ENCODE measurements at regions not wholly inside any gene's neighbourhood (a gene's known extent, or its start where the extent isn't known, plus 50 kb on each side); places are given as distances from the start of the nearest gene placed in this dataset.
"Not testable (repeated sequence)": the region's sequence is repeated elsewhere in the genome, so short reads cannot be mapped to it uniquely, and the experiment has no call there.

GRCh38 chr13:50130123-50130946, 115.1 kb downstream of the KCNRG start:
- H3K27ac ChIP-seq (ENCODE audit: low read length), result no peak overlapping the region
- H3K36me3 ChIP-seq (ENCODE audit: control insufficient read depth in 1 of 2, insufficient read depth in 2 of 2, low read length in 2 of 2), result peaks cover 0 to 3% of the 10 kb centered on the region in 2 donors
- no peaks in the 10 kb centered on the region for H3K9me3 ChIP-seq (ENCODE audit: control insufficient read depth in 1 of 2, low read length in 2 of 2)
- peak overlapping the region; percentile 42 to 55 for H3K4me3 ChIP-seq (ENCODE audit: low read depth in 1 of 2, low read length in 2 of 2)
- peaks cover 0 to 20% of the 10 kb centered on the region in 2 donors for H3K4me1 ChIP-seq (ENCODE audit: control insufficient read depth in 1 of 2, insufficient read depth in 2 of 2, low read length in 2 of 2)
- H3K27me3 ChIP-seq (ENCODE audit: low read depth, low read length), result peaks cover 55% of the 10 kb centered on the region

- peaks cover 0 to 20% of the 10 kb centered on the region in 2 donors for H3K4me1 ChIP-seq (ENCODE audit: control insufficient read depth in 1 of 2, insufficient read depth in 2 of 2, low read length in 2 of 2)
- no peaks in the 10 kb centered on the region for H3K9me3 ChIP-seq (ENCODE audit: control insufficient read depth in 1 of 2, low read length in 2 of 2)
- peaks cover 54% of the 10 kb centered on the region for H3K27me3 ChIP-seq (ENCODE audit: low read depth, low read length)
- H3K27ac ChIP-seq (ENCODE audit: low read length), result no peak overlapping the region
- no peaks in the 10 kb centered on the region for H3K36me3 ChIP-seq (ENCODE audit: control insufficient read depth in 1 of 2, insufficient read depth in 2 of 2, low read length in 2 of 2)
- H3K4me3 ChIP-seq (ENCODE audit: low read depth in 1 of 2, low read length in 2 of 2), result no peak overlapping the region
Measured at GRCh38 chr13:50131920-50132903, 117.0 kb downstream of the KCNRG start.

DNA sequence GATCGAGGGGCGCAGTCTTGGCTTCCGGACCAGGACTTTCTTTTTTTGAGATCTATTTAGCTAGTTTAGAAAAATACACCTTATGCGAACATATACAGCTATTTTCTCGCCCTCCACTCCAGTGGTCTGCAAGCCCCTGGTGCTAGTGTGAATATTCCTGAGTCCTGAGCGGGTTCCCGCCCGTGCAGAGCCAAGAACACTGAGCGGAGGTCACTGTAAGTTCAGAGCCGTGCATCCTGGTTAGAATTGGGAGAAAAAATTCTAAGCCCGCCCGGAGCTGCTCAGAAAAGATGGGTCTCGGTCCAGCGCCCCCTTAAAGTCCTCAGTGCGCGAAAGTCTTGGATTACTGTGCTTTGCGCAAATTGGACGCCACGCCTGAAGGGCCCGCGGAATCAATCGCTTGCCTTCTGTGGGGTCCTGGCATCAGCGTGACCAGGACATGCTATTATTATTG, 117.7 kb downstream of the KCNRG start:
- Histone ChIP-seq H3K27me3 (ENCODE audit: low read depth, low read length) (peaks cover 47% of the 10 kb centered on the region), H3K27ac (ENCODE audit: low read length) (no peak overlapping the region), H3K9me3 (ENCODE audit: control insufficient read depth in 1 of 2, low read length in 2 of 2) (no peaks in the 10 kb centered on the region), H3K4me3 (ENCODE audit: low read depth in 1 of 2, low read length in 2 of 2) (no peak overlapping the region), H3K36me3 (ENCODE audit: control insufficient read depth in 1 of 2, insufficient read depth in 2 of 2, low read length in 2 of 2) (no peaks in the 10 kb centered on the region), H3K4me1 (ENCODE audit: control insufficient read depth in 1 of 2, insufficient read depth in 2 of 2, low read length in 2 of 2) (peaks cover 0 to 17% of the 10 kb centered on the region in 2 donors)

GRCh38 chr13:50133358-50133953, 118.2 kb downstream of the KCNRG start:
- H3K9me3 ChIP-seq (ENCODE audit: control insufficient read depth in 1 of 2, low read length in 2 of 2), result no peaks in the 10 kb centered on the region
- no peak overlapping the region for H3K27ac ChIP-seq (ENCODE audit: low read length)
- peaks cover 0 to 16% of the 10 kb centered on the region in 2 donors for H3K4me1 ChIP-seq (ENCODE audit: control insufficient read depth in 1 of 2, insufficient read depth in 2 of 2, low read length in 2 of 2)
- no peak overlapping the region for H3K4me3 ChIP-seq (ENCODE audit: low read depth in 1 of 2, low read length in 2 of 2)
- H3K36me3 ChIP-seq (ENCODE audit: control insufficient read depth in 1 of 2, insufficient read depth in 2 of 2, low read length in 2 of 2), result no peaks in the 10 kb centered on the region
- peaks cover 47% of the 10 kb centered on the region for H3K27me3 ChIP-seq (ENCODE audit: low read depth, low read length)

GRCh38 chr13:50136226-50136625, 121.0 kb downstream of the KCNRG start:
- Histone ChIP-seq H3K27me3 (ENCODE audit: low read depth, low read length) (peaks cover 26% of the 10 kb centered on the region), H3K36me3 (ENCODE audit: control insufficient read depth in 1 of 2, insufficient read depth in 2 of 2, low read length in 2 of 2) (no peaks in the 10 kb centered on the region), H3K9me3 (ENCODE audit: control insufficient read depth in 1 of 2, low read length in 2 of 2) (no peaks in the 10 kb centered on the region), H3K4me1 (ENCODE audit: control insufficient read depth in 1 of 2, insufficient read depth in 2 of 2, low read length in 2 of 2) (no peaks in the 10 kb centered on the region), H3K4me3 (ENCODE audit: low read depth in 1 of 2, low read length in 2 of 2) (no peak overlapping the region), H3K27ac (ENCODE audit: low read length) (no peak overlapping the region)

DNA sequence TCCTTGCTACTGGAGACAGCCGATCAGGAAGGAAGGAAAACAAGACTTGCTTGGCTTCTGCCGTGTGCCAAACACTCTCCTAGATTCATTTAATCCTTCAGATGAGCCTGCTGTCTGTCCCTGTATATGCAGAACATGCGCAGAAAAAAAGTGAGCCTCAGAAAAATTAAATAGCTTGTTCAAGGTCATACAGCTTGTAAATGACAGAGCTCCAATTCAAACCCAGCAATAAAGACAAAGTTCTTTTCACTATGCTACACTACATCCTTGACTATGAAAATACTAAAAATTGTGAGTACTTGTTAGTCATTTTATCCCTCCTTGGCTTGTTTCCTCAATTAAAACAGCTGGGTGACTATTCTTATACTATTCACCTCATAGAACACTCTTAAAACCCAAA, 121.4 kb downstream of the KCNRG start:
- Histone ChIP-seq H3K27ac (ENCODE audit: low read length) (no peak overlapping the region), H3K4me3 (ENCODE audit: low read depth in 1 of 2, low read length in 2 of 2) (no peak overlapping the region), H3K9me3 (ENCODE audit: control insufficient read depth in 1 of 2, low read length in 2 of 2) (no peaks in the 10 kb centered on the region), H3K27me3 (ENCODE audit: low read depth, low read length) (peaks cover 21% of the 10 kb centered on the region), H3K36me3 (ENCODE audit: control insufficient read depth in 1 of 2, insufficient read depth in 2 of 2, low read length in 2 of 2) (no peaks in the 10 kb centered on the region), H3K4me1 (ENCODE audit: control insufficient read depth in 1 of 2, insufficient read depth in 2 of 2, low read length in 2 of 2) (no peaks in the 10 kb centered on the region)

DNA sequence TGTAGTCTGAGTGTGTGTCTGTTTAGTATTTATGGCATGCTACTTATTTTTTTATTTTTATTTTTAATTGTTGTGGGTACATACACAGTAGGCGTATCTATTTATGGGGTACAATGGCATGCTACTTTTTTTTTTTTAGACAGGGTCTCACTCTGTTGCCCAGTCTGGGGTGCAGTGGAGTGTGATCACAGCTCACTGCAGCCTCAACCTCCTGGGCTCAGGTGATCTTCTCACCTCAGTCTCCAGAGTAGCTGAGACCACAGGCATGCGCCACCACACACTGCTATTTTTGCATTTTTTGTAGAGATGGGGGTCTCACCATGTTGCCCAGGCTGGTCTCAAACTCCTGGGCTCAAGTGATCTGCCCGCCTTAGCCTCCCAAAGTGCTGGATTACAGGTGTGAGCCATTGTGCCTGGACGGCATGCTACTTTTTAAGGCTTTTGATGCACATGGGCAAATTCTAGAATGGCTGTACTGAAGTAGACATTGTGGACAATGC, 124.2 kb downstream of the KCNRG start:
- H3K27ac ChIP-seq (ENCODE audit: low read length); H3K9me3 ChIP-seq (ENCODE audit: control insufficient read depth in 1 of 2, low read length in 2 of 2); H3K4me3 ChIP-seq (ENCODE audit: low read depth in 1 of 2, low read length in 2 of 2); H3K27me3 ChIP-seq (ENCODE audit: low read depth, low read length); H3K36me3 ChIP-seq (ENCODE audit: control insufficient read depth in 1 of 2, insufficient read depth in 2 of 2, low read length in 2 of 2); H3K4me1 ChIP-seq (ENCODE audit: control insufficient read depth in 1 of 2, insufficient read depth in 2 of 2, low read length in 2 of 2): not testable (repeated sequence)

DNA sequence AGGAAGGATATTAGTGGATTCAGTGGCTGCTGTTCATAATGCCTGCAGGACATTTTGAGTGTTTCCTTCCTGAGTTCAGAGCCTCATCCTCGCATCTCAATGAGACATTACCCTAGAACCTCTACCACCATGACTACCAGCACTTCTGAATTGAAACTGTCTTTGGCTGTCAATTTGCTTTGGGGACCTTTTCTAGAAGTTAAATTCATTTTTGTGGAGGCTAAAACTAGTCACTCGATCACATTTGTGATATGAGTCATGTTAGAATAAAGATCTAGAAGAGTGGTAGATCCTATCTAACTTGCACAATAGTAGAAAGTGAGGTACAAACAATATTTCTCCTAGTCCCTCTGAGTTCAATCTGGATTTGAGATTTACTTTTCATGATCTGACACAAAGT, 124.9 kb downstream of the KCNRG start:
- Histone ChIP-seq H3K27me3 (ENCODE audit: low read depth, low read length) (no peaks in the 10 kb centered on the region), H3K9me3 (ENCODE audit: control insufficient read depth in 1 of 2, low read length in 2 of 2) (no peaks in the 10 kb centered on the region), H3K4me1 (ENCODE audit: control insufficient read depth in 1 of 2, insufficient read depth in 2 of 2, low read length in 2 of 2) (no peaks in the 10 kb centered on the region), H3K4me3 (ENCODE audit: low read depth in 1 of 2, low read length in 2 of 2) (no peak overlapping the region), H3K36me3 (ENCODE audit: control insufficient read depth in 1 of 2, insufficient read depth in 2 of 2, low read length in 2 of 2) (no peaks in the 10 kb centered on the region), H3K27ac (ENCODE audit: low read length) (no peak overlapping the region)

GRCh38 chr13:50140581-50141374, 125.5 kb downstream of the KCNRG start:
- Histone ChIP-seq H3K4me1 (ENCODE audit: control insufficient read depth in 1 of 2, insufficient read depth in 2 of 2, low read length in 2 of 2) (no peaks in the 10 kb centered on the region), H3K27me3 (ENCODE audit: low read depth, low read length) (no peaks in the 10 kb centered on the region), H3K4me3 (ENCODE audit: low read depth in 1 of 2, low read length in 2 of 2) (no peak overlapping the region), H3K9me3 (ENCODE audit: control insufficient read depth in 1 of 2, low read length in 2 of 2) (no peaks in the 10 kb centered on the region), H3K36me3 (ENCODE audit: control insufficient read depth in 1 of 2, insufficient read depth in 2 of 2, low read length in 2 of 2) (no peaks in the 10 kb centered on the region), H3K27ac (ENCODE audit: low read length) (no peak overlapping the region)

DNA sequence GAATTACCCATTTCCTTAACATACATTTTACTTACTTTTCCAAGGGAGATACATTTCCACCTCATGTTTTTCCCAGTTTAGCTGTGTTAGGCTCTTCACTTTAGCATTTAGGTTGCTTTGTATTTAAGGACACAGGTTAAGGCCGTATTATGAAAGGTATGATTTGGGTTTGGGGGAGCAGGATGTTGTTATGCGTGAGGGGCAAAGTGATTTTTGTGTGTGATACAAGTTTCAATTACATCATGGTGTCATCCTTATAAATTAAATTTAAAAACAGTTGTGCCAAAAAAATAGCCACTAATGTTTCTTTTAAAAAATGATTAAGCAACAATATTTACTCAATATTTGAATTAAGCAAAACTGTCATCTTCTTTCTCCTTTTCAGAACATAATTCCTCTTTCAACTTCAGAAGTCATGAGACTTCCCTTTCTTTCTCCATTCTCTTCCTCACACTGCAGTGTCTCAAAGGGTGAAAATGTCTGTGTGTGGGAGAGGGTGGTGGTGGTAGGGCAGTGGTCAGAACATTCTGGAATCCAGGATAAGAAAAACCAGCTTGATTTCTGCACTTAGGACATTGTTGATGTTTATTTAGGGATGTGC, 126.2 kb downstream of the KCNRG start:
- no peaks in the 10 kb centered on the region for H3K4me1 ChIP-seq (ENCODE audit: control insufficient read depth in 1 of 2, insufficient read depth in 2 of 2, low read length in 2 of 2)
- H3K9me3 ChIP-seq (ENCODE audit: control insufficient read depth in 1 of 2, low read length in 2 of 2), result no peaks in the 10 kb centered on the region
- H3K4me3 ChIP-seq (ENCODE audit: low read depth in 1 of 2, low read length in 2 of 2), result no peak overlapping the region
- no peak overlapping the region for H3K27ac ChIP-seq (ENCODE audit: low read length)
- H3K36me3 ChIP-seq (ENCODE audit: control insufficient read depth in 1 of 2, insufficient read depth in 2 of 2, low read length in 2 of 2), result no peaks in the 10 kb centered on the region
- H3K27me3 ChIP-seq (ENCODE audit: low read depth, low read length), result no peaks in the 10 kb centered on the region

Data from muscle layer of duodenum (tissue), 2 donors.